Central memory CD4-positive, alpha-beta T cell (primary cell): ENCODE measurements at regions not wholly inside any gene's neighbourhood (a gene's known extent, or its start where the extent isn't known, plus 50 kb on each side); places are given as distances from the start of the nearest gene placed in this dataset.

Experiments used
- DNase-seq: peaks from one replicate; pipeline ENCODE4 v3.0.0; 2022

- DNase-seq: no peak
Measured at GRCh38 chr2:181308766-181309515, 148.2 kb upstream of the ITGA4 start.

DNA sequence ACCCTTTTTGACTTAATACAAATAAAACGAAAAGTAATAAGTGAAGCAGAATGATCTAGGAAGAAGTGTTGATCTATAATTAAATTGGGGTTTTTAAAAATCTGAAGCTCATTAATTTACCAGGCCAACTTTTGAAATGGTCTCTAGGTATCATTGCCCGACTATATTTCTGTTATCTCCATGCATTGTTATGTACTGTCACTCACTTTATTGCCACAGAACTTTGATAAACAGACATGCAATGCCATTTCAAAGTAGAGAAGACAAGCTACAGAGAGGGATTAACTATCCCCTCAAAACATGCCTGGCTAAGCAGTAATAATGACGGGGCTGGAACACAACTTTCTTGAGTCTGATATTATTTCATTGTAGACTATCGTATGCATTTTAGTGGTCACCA lies 147.6 kb upstream of the ITGA4 start:
- DNase-seq: no peak

DNA sequence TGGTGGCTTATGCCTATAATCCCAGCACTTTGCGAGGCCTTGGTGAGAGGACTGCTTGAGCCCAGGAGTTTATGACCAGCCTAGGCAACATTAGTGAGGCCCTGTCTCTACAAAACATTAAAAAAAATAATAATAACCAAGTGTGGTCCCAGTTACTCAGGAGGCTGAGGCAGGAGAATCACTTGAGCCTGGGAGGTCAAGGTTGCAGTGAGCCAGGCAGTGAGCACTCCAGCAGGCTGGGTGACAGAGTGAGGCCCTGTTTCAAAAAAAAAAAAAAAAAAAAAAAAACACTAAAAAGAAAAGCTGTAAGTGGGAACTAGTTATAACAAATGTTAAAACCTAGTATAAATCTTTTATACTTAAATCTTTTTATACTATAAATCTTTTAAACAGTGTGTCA lies 146.2 kb upstream of the ITGA4 start:
- no peak for DNase-seq

GRCh38 chr2:181311837-181312236 lies 145.3 kb upstream of the ITGA4 start:
- no peak for DNase-seq

DNA sequence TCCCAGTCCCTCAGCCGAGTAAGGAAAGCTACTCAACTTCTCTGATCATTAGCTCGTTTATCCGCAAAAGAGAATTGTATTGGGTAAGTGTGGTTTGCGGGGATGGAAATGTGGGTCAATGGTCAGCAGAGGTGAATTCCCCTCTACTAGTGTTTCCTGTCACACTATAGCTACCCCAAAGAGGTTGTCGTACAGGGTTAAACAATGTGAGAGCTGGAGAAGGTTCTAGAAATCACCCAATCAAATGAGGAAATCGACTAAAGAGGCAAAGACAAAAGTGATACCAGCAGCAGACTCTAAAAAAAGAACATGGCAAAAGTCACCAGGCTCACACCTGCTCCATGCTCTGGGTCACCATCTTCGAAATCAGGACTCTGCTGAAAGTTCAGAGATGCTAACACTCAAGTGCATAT lies 144.7 kb upstream of the ITGA4 start:
- peak; percentile 36 for DNase-seq

- DNase-seq: no peak
Measured at GRCh38 chr2:181313845-181314244, 143.3 kb upstream of the ITGA4 start.

DNA sequence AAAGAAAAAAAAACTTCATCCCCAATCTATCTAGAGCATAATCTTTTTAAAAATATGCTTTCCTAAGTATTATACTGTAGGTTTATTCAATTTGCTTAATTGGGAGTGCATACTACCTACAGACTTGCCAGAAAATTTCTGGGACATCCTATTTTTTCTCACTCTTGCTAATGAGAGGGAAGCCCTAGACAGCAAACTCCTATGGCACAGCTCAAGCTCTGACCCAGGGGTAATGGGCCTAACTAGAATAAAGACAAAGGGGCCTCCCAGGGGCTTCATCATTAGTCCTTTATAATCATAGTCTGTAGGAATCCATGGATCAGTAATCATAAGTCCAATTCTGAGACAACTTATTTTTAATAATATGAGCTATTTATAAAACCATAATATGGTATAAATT lies 142.6 kb upstream of the ITGA4 start:
- no peak for DNase-seq

DNA sequence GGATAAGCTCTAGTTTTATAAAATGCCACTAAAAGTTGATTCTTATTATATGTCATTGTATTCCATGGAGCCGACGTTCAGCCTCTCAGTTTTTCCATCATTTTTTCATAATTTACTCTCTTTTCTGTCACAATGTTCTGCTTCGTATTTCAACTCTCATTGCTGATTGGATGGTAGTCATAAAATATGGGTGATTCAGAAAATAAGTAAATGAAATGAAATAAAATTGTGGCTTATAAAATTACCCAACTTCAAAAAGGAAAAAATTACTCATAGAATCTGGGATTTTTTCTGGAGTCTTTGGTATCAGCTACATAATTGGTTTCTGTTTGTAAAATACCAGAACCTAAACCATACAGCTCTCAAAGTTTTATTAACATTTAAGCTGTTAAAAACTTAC lies 139.7 kb upstream of the ITGA4 start:
- DNase-seq: no peak

- no peak for DNase-seq
Measured at GRCh38 chr2:181318504-181319280, 138.5 kb upstream of the ITGA4 start.

DNA sequence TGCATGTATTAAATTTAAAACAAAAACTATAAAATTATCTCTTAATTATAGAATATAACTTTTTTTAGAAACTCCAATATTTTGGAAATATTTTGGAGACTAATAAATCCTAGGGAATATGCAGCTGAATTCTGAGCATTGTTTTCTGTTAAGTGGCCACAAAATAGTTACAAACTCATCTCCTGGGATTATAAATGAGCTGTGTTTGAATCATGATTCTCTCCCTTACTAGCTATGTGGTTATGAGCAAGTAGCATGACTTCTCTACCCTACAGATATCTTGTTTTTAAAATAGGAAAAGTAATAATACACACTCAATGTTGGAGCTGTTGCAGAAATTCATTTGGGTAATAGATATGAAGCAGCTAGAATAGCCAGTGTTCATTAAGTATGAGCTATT lies 137.9 kb upstream of the ITGA4 start:
- no peak for DNase-seq

- no peak for DNase-seq
Measured at GRCh38 chr2:181320638-181321037, 136.5 kb upstream of the ITGA4 start.

DNA sequence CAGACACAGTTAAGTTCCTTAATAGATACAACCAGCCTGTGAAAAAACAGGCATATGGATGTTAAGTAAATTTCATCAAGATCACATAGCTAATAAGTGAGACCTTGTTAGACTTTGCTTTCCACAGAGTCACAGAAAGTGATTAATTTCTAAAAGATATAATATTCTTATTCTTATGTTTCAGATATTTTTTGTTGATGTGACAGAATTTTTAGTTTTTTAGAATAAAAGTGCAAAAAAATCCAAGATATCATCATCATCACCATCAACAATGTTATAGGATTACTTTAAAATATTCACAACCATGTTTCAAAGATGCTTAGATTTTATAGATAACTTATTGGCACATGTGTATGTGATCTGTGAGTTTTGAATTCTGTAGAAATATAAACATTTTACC lies 132.3 kb upstream of the ITGA4 start:
- DNase-seq: no peak

GRCh38 chr2:181326661-181327060 lies 130.5 kb upstream of the ITGA4 start:
- DNase-seq: no peak

DNA sequence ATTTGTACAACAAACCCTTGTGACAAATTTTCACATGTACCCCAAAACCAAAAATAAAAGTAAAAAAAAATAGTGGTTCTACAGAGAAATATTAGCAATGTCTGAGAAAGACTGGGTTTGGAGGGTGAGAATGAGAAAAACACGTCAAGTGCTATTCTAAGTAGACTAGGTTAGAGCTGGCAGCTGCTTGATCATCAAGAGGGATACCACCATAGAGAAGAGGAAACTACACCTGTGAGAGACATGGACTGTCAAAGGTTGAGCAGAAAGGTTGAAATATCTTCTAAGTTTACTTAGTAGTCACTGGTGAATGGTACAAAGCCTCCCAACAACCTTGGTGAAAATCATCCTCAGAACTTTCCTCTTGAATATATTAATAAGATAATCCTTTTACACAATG lies 126.9 kb upstream of the ITGA4 start:
- no peak for DNase-seq

DNA sequence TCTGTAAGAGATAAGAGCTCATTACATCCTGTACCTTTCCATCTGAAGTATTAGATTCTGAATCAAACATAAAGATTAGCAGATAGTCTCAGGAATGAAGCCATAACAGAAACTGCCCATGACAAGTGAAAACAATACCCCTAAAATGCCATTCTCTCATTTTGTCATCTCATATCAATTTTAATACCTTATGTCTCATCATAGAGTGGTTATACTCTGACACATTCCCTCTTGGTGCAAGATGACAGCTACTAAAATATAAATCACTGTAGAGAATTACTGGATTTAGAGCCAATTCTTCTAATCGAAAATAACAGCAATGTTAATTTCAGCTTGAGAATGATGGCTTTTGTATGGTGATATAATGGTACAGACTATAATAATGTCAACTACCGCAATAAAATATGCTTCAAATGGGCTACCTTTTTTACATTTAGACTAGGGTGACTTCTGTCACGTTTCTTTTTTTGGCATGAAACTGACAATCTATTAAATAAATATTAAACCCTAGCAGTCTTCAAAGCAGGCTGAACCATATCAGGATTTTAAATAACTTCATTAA lies 125.1 kb upstream of the ITGA4 start:
- DNase-seq: no peak

DNA sequence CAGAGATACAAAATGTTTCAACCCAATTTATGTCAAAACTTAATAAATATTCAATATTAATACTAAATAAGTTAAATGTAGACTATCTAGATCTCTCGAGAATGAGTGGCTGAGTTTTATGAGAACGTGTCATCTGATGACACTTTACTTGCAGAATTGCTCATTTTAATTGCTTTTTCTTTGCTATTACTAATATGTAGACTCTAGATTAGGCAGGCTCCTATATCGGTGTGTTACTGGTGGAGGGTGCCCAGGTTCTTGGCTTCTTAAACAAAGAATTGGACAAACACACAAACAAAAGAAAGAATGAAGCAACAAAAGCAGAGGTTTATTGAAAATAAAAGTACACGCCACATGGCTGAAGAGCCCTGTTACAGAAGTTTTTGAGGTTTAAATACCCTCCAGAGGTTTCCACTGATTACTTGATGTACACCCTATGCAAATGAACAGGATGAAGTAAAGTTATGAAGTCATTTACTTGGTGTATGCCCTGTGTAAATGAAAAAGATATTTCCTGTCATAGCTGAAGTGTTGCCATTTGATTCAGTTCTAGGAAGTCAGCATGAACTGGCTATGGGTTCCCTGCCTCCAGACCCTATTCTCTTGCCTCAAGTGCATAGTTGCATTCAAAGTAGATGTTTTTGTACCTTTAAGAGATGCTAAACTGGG lies 122.9 kb upstream of the ITGA4 start:
- no peak for DNase-seq

DNA sequence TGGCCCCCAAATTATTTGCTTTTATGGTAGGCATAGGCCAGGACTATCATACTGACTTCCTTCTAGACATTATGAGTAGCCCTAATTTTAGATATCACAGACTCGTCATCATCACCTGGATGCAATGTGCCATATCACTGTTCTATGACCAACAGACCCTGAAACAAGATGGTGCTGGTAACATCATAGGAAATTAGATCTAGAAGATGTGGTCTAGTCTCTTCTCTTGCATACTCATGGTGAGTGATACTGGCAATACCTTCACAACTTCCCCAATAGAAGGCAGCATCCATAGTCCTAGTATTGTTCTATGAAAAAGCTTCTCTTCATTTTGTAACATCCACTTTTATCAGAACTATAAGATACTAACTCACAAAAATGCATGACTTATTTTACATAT lies 116.3 kb upstream of the ITGA4 start:
- no peak for DNase-seq

DNA sequence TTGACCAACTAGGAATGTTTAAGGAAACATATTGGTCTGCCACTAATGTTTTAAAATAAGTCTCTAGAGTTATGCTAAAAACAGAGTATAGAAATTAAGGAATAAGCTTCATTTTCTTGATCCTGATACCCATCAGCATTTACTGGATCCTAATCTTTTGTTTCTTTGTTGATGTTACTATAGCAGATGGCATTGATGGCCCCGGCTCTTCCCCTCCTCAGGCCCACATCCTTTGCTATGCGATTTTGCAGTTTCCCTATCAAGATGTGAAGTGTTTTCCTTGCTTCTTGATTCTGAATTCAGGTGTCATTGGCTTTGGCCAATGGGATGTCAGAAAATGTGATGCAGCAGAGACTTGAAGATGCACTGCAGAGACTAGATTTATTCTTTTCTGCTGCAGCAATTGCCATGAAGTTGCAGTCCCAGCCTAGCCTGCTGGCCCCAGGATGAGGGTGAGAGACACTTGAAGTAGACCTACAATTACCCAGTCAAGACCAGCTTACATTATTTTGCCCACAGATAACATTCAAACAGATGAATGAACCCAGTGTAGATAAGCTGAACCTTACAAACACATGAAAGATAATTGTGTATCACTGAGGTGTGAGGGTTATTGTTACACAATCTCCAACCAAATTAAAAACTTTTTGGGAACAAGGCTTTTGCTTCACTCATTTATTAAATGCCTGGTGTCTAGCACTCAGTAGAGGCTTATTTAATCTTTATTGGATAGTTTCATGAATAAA lies 115.2 kb upstream of the ITGA4 start:
- DNase-seq: no peak

GRCh38 chr2:181348107-181348837 lies 108.9 kb upstream of the ITGA4 start:
- DNase-seq: no peak

DNA sequence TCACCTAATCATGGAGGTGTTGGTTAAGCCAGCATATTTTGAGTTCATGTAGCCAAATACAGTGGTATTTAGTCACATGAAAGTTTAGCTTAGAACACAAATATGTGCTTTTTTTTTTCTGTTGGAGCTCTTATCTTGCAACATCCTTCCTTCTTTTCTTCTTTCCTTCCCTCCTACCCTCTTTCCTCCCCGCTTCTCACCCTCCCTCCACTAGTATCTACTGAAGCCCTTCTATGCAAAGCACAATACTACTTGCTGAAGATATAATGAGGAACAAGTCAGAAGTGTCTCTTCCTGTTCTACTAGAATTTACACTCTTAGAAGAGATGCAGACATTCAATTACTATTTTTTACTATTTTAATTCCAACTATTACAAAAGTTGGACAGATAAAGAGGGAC lies 105.0 kb upstream of the ITGA4 start:
- no peak for DNase-seq

- DNase-seq: no peak
Measured at GRCh38 chr2:181354626-181355025, 102.6 kb upstream of the ITGA4 start.

DNA sequence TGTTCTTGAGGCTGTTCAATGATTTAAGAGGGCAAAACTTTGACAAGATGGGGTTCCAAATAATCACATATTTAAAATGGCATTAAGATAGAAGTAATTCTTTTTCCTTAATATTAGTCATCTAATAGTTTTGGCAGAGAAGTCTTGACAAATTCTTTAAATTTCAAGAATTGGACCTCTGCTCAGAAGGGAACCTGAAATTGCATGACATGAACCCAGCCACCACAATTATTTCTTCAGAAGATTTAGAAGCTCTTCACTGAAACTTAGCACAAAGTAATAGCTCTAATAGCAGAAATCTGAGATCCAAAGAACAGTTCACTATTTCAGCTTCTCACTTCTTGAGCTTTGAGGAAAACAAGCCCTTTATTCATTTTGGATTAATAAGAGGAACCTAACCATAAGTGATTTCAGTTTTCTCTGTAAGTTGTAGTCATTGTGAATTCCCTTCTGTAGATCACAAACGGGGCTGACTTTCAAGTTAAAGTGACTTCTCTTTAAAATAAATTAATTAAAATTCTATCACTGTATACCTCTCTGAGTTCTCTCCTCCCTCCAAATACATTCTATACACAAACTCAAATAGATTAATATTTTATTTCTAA lies 100.6 kb upstream of the ITGA4 start:
- no peak for DNase-seq
